ENCODE measurements at regions not wholly inside any gene's neighbourhood (a gene's known extent, or its start where the extent isn't known, plus 50 kb on each side); places are given as distances from the start of the nearest gene placed in this dataset.

GRCh38 chr14:89574420-89574819 is 157.4 kb upstream of the FOXN3 start:
- TF ChIP-seq SIN3A (IDR thresholded peaks at IDR 0.05; ENCODE audit: borderline replicate concordance, insufficient read depth, low read length) (no peak), POLR2AphosphoS5 (IDR thresholded peaks at IDR 0.05; ENCODE audit: low read depth, low read length) (no peak), TAF1 (IDR thresholded peaks at IDR 0.05; ENCODE audit: borderline replicate concordance, insufficient read depth, low read length) (no peak)
